Panc1 (cell line): ENCODE measurements at regions not wholly inside any gene's neighbourhood (a gene's known extent, or its start where the extent isn't known, plus 50 kb on each side); places are given as distances from the start of the nearest gene placed in this dataset.

ENCODE experiments used
- ATAC-seq: fragments of 200-7000 bp; cut with Tn5 transposase; 2 replicates; pipeline ENCODE4 v1.9.1; 2020; ENCODE audit warnings: mild to moderate bottlenecking, moderate library complexity
- BruUV-seq: library from RNA; stranded (reverse); fragments of 400-500 nt; replicated peaks from 2 replicates; lab custom pipeline; 2021; lab: Mats Ljungman, UMichigan
- CTCF ChIA-PET: fragments of 300-600 bp; sonication (Branson Sonifier 250); formaldehyde crosslinking; loops from one replicate; lab custom pipeline; 2022; ENCODE audit warnings: antibody characterized with exemption; lab: Charles Lee
- POLR2A ChIA-PET: fragments of 300-600 bp; sonication (Branson Sonifier 250); formaldehyde crosslinking; loops from one replicate; lab custom pipeline; 2022; ENCODE audit warnings: antibody characterized with exemption; lab: Charles Lee
- DNase-seq: peaks from one replicate; pipeline ENCODE4 v3.0.0-alpha.2; 2010; ENCODE audit warnings: low read depth, low spot score
- H3K27ac ChIP-seq: 2 replicates; pipeline ENCODE4 v1.5.1; 2011; ENCODE audit warnings: mild to moderate bottlenecking, low read length, inconsistent platforms
- H3K27me3 ChIP-seq: fragments of 200-500 bp; sonication (Bioruptor generic); 2 replicates; pipeline ENCODE4 v1.6.0; 2014; ENCODE audit warnings: low read length, inconsistent platforms; ENCODE audit not compliant: control insufficient read depth, insufficient read depth
- H3K36me3 ChIP-seq: fragments of 200-500 bp; sonication (Bioruptor generic); 2 replicates; pipeline ENCODE4 v1.5.1; 2014; ENCODE audit warnings: inconsistent platforms, mild to moderate bottlenecking, low read length, moderate library complexity; ENCODE audit not compliant: control insufficient read depth, insufficient read depth
- H3K4me1 ChIP-seq: 2 replicates; pipeline ENCODE4 v1.5.1; 2011; ENCODE audit warnings: inconsistent platforms, mild to moderate bottlenecking, low read length, moderate library complexity; ENCODE audit not compliant: control insufficient read depth, insufficient read depth
- H3K4me3 ChIP-seq, 2 experiments: 2 replicates each; pipeline ENCODE4 v1.5.1; 2011 to 2012; ENCODE audit warnings: low read depth in 2 of 2, low read length in 2 of 2, mild to moderate bottlenecking in 2 of 2, inconsistent platforms in 1 of 2, moderate library complexity in 1 of 2
- H3K9me3 ChIP-seq: fragments of 200-500 bp; sonication (Bioruptor generic); 2 replicates; pipeline ENCODE4 v1.5.1; 2014; ENCODE audit warnings: low read depth, mild to moderate bottlenecking, inconsistent platforms, low read length, moderate library complexity; ENCODE audit not compliant: control insufficient read depth, insufficient read depth
- POLR2AphosphoS5 ChIP-seq: IDR thresholded peaks from 2 replicates; pipeline ENCODE4 v1.6.1; 2012; ENCODE audit warnings: mild to moderate bottlenecking, low read depth, low read length, moderate library complexity
- REST ChIP-seq, 2 experiments: IDR thresholded peaks; 2 replicates each; pipeline ENCODE4 v1.6.1; 2011 to 2012; ENCODE audit warnings: low read depth in 2 of 2, control low read depth in 1 of 2, low read length in 1 of 2, mild to moderate bottlenecking in 1 of 2, moderate library complexity in 1 of 2; ENCODE audit not compliant: insufficient read depth in 1 of 2
- SIN3A ChIP-seq: IDR thresholded peaks from 2 replicates; pipeline ENCODE4 v1.6.1; 2012; ENCODE audit warnings: low read depth, mild to moderate bottlenecking, low read length, moderate library complexity, borderline replicate concordance; ENCODE audit not compliant: insufficient read depth
- TCF7L2 ChIP-seq: IDR thresholded peaks from 2 replicates; pipeline ENCODE4 v1.6.1; 2011; ENCODE audit warnings: mild to moderate bottlenecking, low read depth, low read length, inconsistent platforms
- in situ Hi-C: cut with HindIII; loops from 2 replicates; pipeline ENCODE4 v1.10.0; 2016; ENCODE audit warnings: low sequenced_read_pairs, low pct_unique_long_range_greater_than_20kb
- intact Hi-C: fragments of 100-400 bp; cut with micrococcal nuclease; formaldehyde crosslinking; loops from one replicate; pipeline ENCODE4 v1.10.0; 2022; ENCODE audit not compliant: unreplicated experiment
- TF ChIP-seq, protein P1 (sequence below): fragments of 450-650 bp; IDR thresholded peaks from 2 replicates; pipeline ENCODE4 v1.5.1; 2017; ENCODE audit warnings: mild to moderate bottlenecking

DNA sequence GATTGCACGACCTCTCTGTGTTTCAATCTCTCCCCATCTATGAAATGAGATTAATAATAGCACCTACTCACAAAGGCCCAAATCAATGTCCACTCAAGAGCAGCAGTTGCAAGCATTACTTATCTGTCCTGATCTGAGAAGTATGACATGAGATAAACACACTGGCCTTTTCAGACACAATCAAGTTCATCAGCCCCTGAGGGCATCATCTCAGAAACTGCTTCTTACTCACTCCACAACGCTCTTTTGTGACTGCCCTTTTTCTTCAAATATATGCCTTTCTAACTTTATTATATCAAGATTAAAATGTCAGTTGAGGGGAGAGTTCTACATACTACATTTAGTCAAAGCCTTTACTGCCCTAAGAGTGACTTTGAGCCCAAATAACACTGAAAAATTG lies 371.9 kb upstream of the SPAG17 start:
- no peaks in the 10 kb centered on the region for H3K36me3 ChIP-seq
- ChIA-PET POLR2A (no interaction called here), CTCF (no interaction called here)
- no peak for DNase-seq
- H3K9me3 ChIP-seq: no peaks in the 10 kb centered on the region
- ATAC-seq: no peak
- no peaks in the 10 kb centered on the region for H3K4me1 ChIP-seq
- H3K27me3 ChIP-seq: no peaks in the 10 kb centered on the region
- BruUV-seq: no TSS peak
- H3K4me3 ChIP-seq: no peak overlapping the region
- no peak overlapping the region for H3K27ac ChIP-seq
- intact Hi-C loops: no loop called here
- TF ChIP-seq, protein P1, sequence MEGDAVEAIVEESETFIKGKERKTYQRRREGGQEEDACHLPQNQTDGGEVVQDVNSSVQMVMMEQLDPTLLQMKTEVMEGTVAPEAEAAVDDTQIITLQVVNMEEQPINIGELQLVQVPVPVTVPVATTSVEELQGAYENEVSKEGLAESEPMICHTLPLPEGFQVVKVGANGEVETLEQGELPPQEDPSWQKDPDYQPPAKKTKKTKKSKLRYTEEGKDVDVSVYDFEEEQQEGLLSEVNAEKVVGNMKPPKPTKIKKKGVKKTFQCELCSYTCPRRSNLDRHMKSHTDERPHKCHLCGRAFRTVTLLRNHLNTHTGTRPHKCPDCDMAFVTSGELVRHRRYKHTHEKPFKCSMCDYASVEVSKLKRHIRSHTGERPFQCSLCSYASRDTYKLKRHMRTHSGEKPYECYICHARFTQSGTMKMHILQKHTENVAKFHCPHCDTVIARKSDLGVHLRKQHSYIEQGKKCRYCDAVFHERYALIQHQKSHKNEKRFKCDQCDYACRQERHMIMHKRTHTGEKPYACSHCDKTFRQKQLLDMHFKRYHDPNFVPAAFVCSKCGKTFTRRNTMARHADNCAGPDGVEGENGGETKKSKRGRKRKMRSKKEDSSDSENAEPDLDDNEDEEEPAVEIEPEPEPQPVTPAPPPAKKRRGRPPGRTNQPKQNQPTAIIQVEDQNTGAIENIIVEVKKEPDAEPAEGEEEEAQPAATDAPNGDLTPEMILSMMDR: no peak
- TF ChIP-seq SIN3A: no peak
- no peak for TF ChIP-seq REST (IDR thresholded peaks at IDR 0.05; ENCODE audit: insufficient read depth in 1 of 2, low read depth in 2 of 2, low read length in 1 of 2)
- no peak for TF ChIP-seq TCF7L2
- TF ChIP-seq POLR2AphosphoS5: no peak
- in situ Hi-C loops: no loop called here

DNA sequence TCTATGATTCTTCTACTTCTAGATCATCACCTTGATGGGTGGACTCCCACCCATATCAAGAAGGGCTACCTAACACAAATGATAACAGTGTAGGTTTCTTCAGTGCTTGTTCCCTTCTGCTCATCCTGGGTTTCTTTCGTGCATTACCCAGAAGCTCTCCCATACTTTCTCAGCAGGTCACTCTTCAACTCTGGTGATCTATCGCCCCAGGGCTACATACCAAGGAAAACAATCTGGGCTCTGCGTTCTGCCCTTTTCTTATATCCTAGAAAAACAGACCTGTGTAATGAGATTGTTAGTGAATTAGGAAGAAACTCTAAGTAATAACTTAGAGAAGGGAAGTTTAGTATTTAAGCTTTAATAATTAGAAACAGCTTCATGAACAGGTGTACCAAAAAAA lies 370.6 kb upstream of the SPAG17 start:
- ATAC-seq: no peak
- no peak for DNase-seq
- Histone ChIP-seq H3K4me1 (no peaks in the 10 kb centered on the region), H3K27ac (no peak overlapping the region), H3K9me3 (no peaks in the 10 kb centered on the region), H3K27me3 (no peaks in the 10 kb centered on the region), H3K4me3 (no peak overlapping the region), H3K36me3 (no peaks in the 10 kb centered on the region)
- POLR2A ChIA-PET: no interaction called here
- CTCF ChIA-PET: no interaction called here
- TF ChIP-seq SIN3A: no peak
- no peak for TF ChIP-seq REST (IDR thresholded peaks at IDR 0.05; ENCODE audit: insufficient read depth in 1 of 2, low read depth in 2 of 2, low read length in 1 of 2)
- TF ChIP-seq, protein P1: no peak
- no peak for TF ChIP-seq TCF7L2
- TF ChIP-seq POLR2AphosphoS5: no peak
- in situ Hi-C loops (no loop called here), intact Hi-C loops (no loop called here)
- no TSS peak for BruUV-seq
